Neural cell (in vitro differentiated cells): ENCODE measurements at regions not wholly inside any gene's neighbourhood (a gene's known extent, or its start where the extent isn't known, plus 50 kb on each side); places are given as distances from the start of the nearest gene placed in this dataset.

Experiments
- H2AFZ ChIP-seq: fragments of 200-600, 300-800 bp; sonication (generic), shearing (Covaris generic); 2 replicates; pipeline ENCODE4 v1.6.0; 2014; ENCODE audit warnings: low read depth, mild to moderate bottlenecking, antibody characterized with exemption, low read length, moderate library complexity
- H3F3A ChIP-seq: fragments of 200-600 bp; shearing (Covaris generic); 2 replicates; pipeline ENCODE4 v1.6.1; 2016; ENCODE audit warnings: mild to moderate bottlenecking, moderate library complexity, mixed read lengths, antibody characterized with exemption, low read length; ENCODE audit not compliant: insufficient read depth, poor library complexity, severe bottlenecking
- H3K27ac ChIP-seq: fragments of 200-600, 300-800 bp; sonication (generic), shearing (Covaris generic); 2 replicates; pipeline ENCODE4 v1.5.1; 2014; ENCODE audit warnings: mild to moderate bottlenecking, low read length, moderate library complexity
- H3K27me3 ChIP-seq: fragments of 300-800, 200-600 bp; sonication (generic), shearing (Covaris generic); 2 replicates; pipeline ENCODE4 v1.6.0; 2014; ENCODE audit warnings: mild to moderate bottlenecking, low read depth, low read length, moderate library complexity; ENCODE audit not compliant: insufficient read depth
- H3K36me3 ChIP-seq: fragments of 300-800, 200-600 bp; sonication (generic), shearing (Covaris generic); 2 replicates; pipeline ENCODE4 v1.5.1; 2014; ENCODE audit warnings: mild to moderate bottlenecking, antibody characterized with exemption, low read length, moderate library complexity; ENCODE audit not compliant: insufficient read depth
- H3K4me2 ChIP-seq: fragments of 300-800, 200-600 bp; sonication (generic), shearing (Covaris generic); 2 replicates; pipeline ENCODE4 v1.6.0; 2014; ENCODE audit warnings: mild to moderate bottlenecking, low read length
- H3K4me3 ChIP-seq: fragments of 300-800, 200-600 bp; sonication (generic), shearing (Covaris generic); 2 replicates; pipeline ENCODE4 v1.5.1; 2014; ENCODE audit warnings: mild to moderate bottlenecking, low read length, moderate library complexity
- H3K79me2 ChIP-seq: fragments of 200-600 bp; shearing (Covaris generic); replicated peaks from 2 replicates; pipeline ENCODE4 v1.6.0; 2014; ENCODE audit warnings: mild to moderate bottlenecking, low read length, moderate library complexity; ENCODE audit not compliant: insufficient read depth
- H3K9ac ChIP-seq: fragments of 300-800, 200-600 bp; sonication (generic), shearing (Covaris generic); 2 replicates; pipeline ENCODE4 v1.6.1; 2016; ENCODE audit warnings: mild to moderate bottlenecking, low read length, mixed read lengths
- H3K9me2 ChIP-seq: fragments of 200-600 bp; shearing (Covaris generic); 2 replicates; pipeline ENCODE4 v1.6.1; 2016; ENCODE audit warnings: mild to moderate bottlenecking, low read length, mixed read lengths; ENCODE audit not compliant: insufficient read depth
- H3K9me3 ChIP-seq: fragments of 200-600, 300-800 bp; sonication (generic), shearing (Covaris generic); 2 replicates; pipeline ENCODE4 v1.6.1; 2016; ENCODE audit warnings: mild to moderate bottlenecking, mixed run types, low read length, moderate library complexity, mixed read lengths
- H4K20me1 ChIP-seq: fragments of 200-600 bp; shearing (Covaris generic); 2 replicates; pipeline ENCODE4 v1.6.1; 2016; ENCODE audit warnings: mild to moderate bottlenecking, mixed run types; ENCODE audit not compliant: insufficient read depth
- EP300 ChIP-seq: fragments of 450-650 bp; conservative IDR thresholded peaks from 2 replicates; pipeline ENCODE4 v1.6.1; 2014; ENCODE audit warnings: antibody characterized with exemption, mild to moderate bottlenecking, moderate library complexity; ENCODE audit not compliant: poor library complexity, severe bottlenecking
- EZH2 ChIP-seq: fragments of 200-600, 300-800 bp; shearing (Covaris generic), sonication (generic); IDR thresholded peaks from 2 replicates; pipeline ENCODE4 v1.6.1; 2014; ENCODE audit warnings: antibody characterized with exemption, low read length, borderline replicate concordance, mild to moderate bottlenecking; ENCODE audit not compliant: insufficient read depth, poor library complexity, severe bottlenecking
- MXI1 ChIP-seq: fragments of 450-650 bp; conservative IDR thresholded peaks from 2 replicates; pipeline ENCODE4 v1.6.1; 2014; ENCODE audit warnings: antibody characterized with exemption, mild to moderate bottlenecking; ENCODE audit not compliant: poor library complexity, severe bottlenecking
- POLR2AphosphoS5 ChIP-seq: IDR thresholded peaks from 2 replicates; pipeline ENCODE4 v1.6.1; 2012
- RAD21 ChIP-seq: fragments of 450-650 bp; conservative IDR thresholded peaks from 2 replicates; pipeline ENCODE4 v1.6.1; 2014; ENCODE audit warnings: antibody characterized with exemption, mild to moderate bottlenecking, moderate library complexity
- SMC3 ChIP-seq: fragments of 450-650 bp; conservative IDR thresholded peaks from 2 replicates; pipeline ENCODE4 v1.6.1; 2014; ENCODE audit warnings: antibody characterized with exemption, mild to moderate bottlenecking, moderate library complexity; ENCODE audit not compliant: poor library complexity
- TAF1 ChIP-seq: IDR thresholded peaks from 2 replicates; pipeline ENCODE4 v1.6.1; 2012; ENCODE audit warnings: low read depth
- TF ChIP-seq, protein P1 (sequence below): fragments of 450-650 bp; IDR thresholded peaks from 2 replicates; pipeline ENCODE4 v1.5.1; 2014; ENCODE audit warnings: antibody characterized with exemption, mild to moderate bottlenecking, moderate library complexity; ENCODE audit not compliant: poor library complexity, severe bottlenecking
- TF ChIP-seq, protein P2 (sequence below): IDR thresholded peaks from 2 replicates; pipeline ENCODE4 v1.6.1; 2012; ENCODE audit warnings: borderline replicate concordance

DNA sequence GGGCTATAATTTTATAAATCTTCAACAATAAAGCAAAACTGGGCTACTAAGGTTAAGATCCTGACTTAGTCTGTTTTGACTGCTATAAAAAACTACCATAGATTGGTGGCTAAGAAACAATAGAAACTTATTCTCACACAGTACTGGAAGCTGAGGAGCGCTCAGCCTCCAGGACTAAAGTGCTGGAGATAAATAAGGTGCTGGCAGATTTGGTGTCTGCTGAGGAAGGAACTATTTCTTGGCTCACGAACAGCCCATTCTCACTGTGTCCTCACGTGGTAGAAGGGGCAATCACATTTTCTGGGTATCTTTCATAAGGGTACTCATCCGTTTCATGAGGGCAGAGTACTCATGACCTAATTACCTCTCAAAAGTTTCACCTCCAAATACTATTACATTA, 166.8 kb upstream of the CBLB start:
- H3K27ac ChIP-seq = no peak overlapping the region
- no peak overlapping the region for H3K4me2 ChIP-seq
- H2AFZ ChIP-seq = no peak overlapping the region
- H3K9me2 ChIP-seq = no peaks in the 10 kb centered on the region
- H3K79me2 ChIP-seq = no peaks in the 10 kb centered on the region
- H3F3A ChIP-seq = no peaks in the 10 kb centered on the region
- no peaks in the 10 kb centered on the region for H3K27me3 ChIP-seq
- no peak overlapping the region for H3K9ac ChIP-seq
- no peaks in the 10 kb centered on the region for H3K9me3 ChIP-seq
- TF ChIP-seq RAD21 (no peak), TAF1 (no peak), EP300 (no peak), EZH2 (no peak), SMC3 (no peak), POLR2AphosphoS5 (no peak)
- TF ChIP-seq, protein P1, sequence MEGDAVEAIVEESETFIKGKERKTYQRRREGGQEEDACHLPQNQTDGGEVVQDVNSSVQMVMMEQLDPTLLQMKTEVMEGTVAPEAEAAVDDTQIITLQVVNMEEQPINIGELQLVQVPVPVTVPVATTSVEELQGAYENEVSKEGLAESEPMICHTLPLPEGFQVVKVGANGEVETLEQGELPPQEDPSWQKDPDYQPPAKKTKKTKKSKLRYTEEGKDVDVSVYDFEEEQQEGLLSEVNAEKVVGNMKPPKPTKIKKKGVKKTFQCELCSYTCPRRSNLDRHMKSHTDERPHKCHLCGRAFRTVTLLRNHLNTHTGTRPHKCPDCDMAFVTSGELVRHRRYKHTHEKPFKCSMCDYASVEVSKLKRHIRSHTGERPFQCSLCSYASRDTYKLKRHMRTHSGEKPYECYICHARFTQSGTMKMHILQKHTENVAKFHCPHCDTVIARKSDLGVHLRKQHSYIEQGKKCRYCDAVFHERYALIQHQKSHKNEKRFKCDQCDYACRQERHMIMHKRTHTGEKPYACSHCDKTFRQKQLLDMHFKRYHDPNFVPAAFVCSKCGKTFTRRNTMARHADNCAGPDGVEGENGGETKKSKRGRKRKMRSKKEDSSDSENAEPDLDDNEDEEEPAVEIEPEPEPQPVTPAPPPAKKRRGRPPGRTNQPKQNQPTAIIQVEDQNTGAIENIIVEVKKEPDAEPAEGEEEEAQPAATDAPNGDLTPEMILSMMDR = no peak
- TF ChIP-seq, protein P2, sequence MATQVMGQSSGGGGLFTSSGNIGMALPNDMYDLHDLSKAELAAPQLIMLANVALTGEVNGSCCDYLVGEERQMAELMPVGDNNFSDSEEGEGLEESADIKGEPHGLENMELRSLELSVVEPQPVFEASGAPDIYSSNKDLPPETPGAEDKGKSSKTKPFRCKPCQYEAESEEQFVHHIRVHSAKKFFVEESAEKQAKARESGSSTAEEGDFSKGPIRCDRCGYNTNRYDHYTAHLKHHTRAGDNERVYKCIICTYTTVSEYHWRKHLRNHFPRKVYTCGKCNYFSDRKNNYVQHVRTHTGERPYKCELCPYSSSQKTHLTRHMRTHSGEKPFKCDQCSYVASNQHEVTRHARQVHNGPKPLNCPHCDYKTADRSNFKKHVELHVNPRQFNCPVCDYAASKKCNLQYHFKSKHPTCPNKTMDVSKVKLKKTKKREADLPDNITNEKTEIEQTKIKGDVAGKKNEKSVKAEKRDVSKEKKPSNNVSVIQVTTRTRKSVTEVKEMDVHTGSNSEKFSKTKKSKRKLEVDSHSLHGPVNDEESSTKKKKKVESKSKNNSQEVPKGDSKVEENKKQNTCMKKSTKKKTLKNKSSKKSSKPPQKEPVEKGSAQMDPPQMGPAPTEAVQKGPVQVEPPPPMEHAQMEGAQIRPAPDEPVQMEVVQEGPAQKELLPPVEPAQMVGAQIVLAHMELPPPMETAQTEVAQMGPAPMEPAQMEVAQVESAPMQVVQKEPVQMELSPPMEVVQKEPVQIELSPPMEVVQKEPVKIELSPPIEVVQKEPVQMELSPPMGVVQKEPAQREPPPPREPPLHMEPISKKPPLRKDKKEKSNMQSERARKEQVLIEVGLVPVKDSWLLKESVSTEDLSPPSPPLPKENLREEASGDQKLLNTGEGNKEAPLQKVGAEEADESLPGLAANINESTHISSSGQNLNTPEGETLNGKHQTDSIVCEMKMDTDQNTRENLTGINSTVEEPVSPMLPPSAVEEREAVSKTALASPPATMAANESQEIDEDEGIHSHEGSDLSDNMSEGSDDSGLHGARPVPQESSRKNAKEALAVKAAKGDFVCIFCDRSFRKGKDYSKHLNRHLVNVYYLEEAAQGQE = no peak
- H3K4me3 ChIP-seq = no peak overlapping the region
- H3K36me3 ChIP-seq = no peaks in the 10 kb centered on the region
- no peaks in the 10 kb centered on the region for H4K20me1 ChIP-seq

DNA sequence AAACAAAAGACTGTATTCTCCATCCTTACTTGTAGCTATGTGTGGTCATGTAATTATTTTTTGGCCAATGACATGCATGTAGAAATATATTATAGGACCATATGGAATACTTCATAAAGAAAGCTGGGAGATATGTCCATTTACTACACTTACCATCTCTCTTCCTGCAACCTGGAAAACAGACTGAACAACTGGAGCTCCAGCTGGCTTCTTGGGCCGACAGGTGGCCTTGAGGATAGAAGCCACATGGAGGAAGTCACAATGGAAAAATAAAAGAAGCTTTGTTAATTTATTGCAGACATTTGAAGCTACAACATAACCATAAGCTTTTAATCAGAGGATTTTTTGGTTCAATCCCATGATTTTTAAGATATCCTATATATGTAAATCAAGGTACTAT, 167.9 kb upstream of the CBLB start:
- Histone ChIP-seq H2AFZ (no peak overlapping the region), H3K27me3 (no peaks in the 10 kb centered on the region), H3K4me3 (no peak overlapping the region), H3K27ac (no peak overlapping the region), H3K9me3 (no peaks in the 10 kb centered on the region), H3K4me2 (no peak overlapping the region), H3K9ac (no peak overlapping the region), H3K36me3 (no peaks in the 10 kb centered on the region), H4K20me1 (no peaks in the 10 kb centered on the region), H3F3A (no peaks in the 10 kb centered on the region), H3K9me2 (no peaks in the 10 kb centered on the region), H3K79me2 (no peaks in the 10 kb centered on the region)
- TF ChIP-seq EZH2 = no peak
- TF ChIP-seq EP300 = no peak
- TF ChIP-seq, protein P2 = no peak
- TF ChIP-seq TAF1 = no peak
- TF ChIP-seq MXI1 = no peak
- no peak for TF ChIP-seq SMC3
- TF ChIP-seq RAD21 = no peak
